Ishikawa (cell line): ENCODE measurements at regions not wholly inside any gene's neighbourhood (a gene's known extent, or its start where the extent isn't known, plus 50 kb on each side); places are given as distances from the start of the nearest gene placed in this dataset.

Experiments
- EP300 ChIP-seq: IDR thresholded peaks from 2 replicates; pipeline ENCODE4 v1.6.1; 2012; ENCODE audit warnings: borderline replicate concordance
- FOXM1 ChIP-seq: IDR thresholded peaks from 2 replicates; pipeline ENCODE4 v1.6.1; 2012; ENCODE audit warnings: low read depth, borderline replicate concordance
- RAD21 ChIP-seq: IDR thresholded peaks from 2 replicates; pipeline ENCODE4 v1.6.1; 2012; ENCODE audit warnings: low read depth
- TCF12 ChIP-seq: IDR thresholded peaks from 2 replicates; pipeline ENCODE4 v1.6.1; 2012; ENCODE audit warnings: low read depth
- USF1 ChIP-seq: IDR thresholded peaks from 2 replicates; pipeline ENCODE4 v1.6.1; 2012
- TF ChIP-seq, protein P1 (sequence below): IDR thresholded peaks from 2 replicates; pipeline ENCODE4 v1.6.1; 2012
- TF ChIP-seq, protein P2 (sequence below): IDR thresholded peaks from 2 replicates; pipeline ENCODE4 v1.6.1; 2012; ENCODE audit warnings: low read depth, mild to moderate bottlenecking

DNA sequence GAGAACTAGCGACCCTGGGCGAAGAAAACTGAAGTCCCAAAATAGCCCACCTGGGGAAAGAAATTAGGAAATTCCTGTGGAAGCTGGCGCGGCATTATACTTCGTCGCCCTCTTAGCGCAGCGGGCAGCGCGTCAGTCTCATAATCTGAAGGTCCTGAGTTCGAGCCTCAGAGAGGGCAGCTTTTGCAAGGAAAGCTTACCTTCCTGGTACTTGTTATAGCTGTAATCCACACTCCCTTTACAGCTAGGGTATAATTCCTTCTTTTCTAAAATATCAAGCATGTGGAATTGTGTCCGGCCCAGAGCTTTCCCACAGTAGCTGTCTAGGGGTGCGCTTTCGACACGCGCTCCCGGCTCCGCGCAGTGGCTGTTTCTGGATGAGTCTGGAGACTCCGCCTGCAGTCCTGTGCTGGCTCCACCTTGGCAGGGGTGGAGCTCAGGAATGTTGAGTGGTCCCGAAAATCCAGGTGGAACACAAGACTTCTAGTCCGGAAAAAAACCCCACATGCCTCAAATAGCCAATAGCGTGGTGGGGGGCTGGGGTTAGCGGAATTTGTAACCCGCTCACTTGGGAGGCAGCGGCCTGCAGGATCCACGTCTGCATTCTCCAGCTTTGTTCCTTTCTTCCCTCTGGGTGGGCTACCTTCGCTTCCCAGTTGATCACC, 83.7 kb upstream of the ZNF322 start:
- TF ChIP-seq EP300 (no peak), USF1 (no peak), FOXM1 (no peak), RAD21 (no peak), TCF12 (no peak)
- TF ChIP-seq, protein P1, sequence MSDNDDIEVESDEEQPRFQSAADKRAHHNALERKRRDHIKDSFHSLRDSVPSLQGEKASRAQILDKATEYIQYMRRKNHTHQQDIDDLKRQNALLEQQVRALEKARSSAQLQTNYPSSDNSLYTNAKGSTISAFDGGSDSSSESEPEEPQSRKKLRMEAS, result no peak
- TF ChIP-seq, protein P2, sequence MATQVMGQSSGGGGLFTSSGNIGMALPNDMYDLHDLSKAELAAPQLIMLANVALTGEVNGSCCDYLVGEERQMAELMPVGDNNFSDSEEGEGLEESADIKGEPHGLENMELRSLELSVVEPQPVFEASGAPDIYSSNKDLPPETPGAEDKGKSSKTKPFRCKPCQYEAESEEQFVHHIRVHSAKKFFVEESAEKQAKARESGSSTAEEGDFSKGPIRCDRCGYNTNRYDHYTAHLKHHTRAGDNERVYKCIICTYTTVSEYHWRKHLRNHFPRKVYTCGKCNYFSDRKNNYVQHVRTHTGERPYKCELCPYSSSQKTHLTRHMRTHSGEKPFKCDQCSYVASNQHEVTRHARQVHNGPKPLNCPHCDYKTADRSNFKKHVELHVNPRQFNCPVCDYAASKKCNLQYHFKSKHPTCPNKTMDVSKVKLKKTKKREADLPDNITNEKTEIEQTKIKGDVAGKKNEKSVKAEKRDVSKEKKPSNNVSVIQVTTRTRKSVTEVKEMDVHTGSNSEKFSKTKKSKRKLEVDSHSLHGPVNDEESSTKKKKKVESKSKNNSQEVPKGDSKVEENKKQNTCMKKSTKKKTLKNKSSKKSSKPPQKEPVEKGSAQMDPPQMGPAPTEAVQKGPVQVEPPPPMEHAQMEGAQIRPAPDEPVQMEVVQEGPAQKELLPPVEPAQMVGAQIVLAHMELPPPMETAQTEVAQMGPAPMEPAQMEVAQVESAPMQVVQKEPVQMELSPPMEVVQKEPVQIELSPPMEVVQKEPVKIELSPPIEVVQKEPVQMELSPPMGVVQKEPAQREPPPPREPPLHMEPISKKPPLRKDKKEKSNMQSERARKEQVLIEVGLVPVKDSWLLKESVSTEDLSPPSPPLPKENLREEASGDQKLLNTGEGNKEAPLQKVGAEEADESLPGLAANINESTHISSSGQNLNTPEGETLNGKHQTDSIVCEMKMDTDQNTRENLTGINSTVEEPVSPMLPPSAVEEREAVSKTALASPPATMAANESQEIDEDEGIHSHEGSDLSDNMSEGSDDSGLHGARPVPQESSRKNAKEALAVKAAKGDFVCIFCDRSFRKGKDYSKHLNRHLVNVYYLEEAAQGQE, result no peak
